ENCODE measurements at regions not wholly inside any gene's neighbourhood (a gene's known extent, or its start where the extent isn't known, plus 50 kb on each side); places are given as distances from the start of the nearest gene placed in this dataset.

GRCh38 chr10:94216201-94216600 is 146.5 kb downstream of the NOC3L start:
- intact Hi-C loops (cut with DNase I), result no loop called here
- Histone ChIP-seq H3K4me1 (peaks cover 0 to 13% (median 3%) of the 10 kb centered on the region in 3 donors), H3K27ac (no peak overlapping the region), H3K27me3 (no peaks in the 10 kb centered on the region), H3K4me3 (no peak overlapping the region), H3K9me3 (no peaks in the 10 kb centered on the region), H3K36me3 (no peaks in the 10 kb centered on the region)
- no peak for TF ChIP-seq POLR2A (IDR thresholded peaks at IDR 0.05)
- TF ChIP-seq CTCF (IDR thresholded peaks at IDR 0.05), result no peak
- DNase-seq, result no peak
- WGBS, 2 donors, result 65 to 83% methylated on average over 4 of the region's 4 CpGs

- Histone ChIP-seq H3K27me3 (no peaks in the 10 kb centered on the region), H3K36me3 (no peaks in the 10 kb centered on the region), H3K27ac (no peak overlapping the region), H3K4me3 (no peak overlapping the region), H3K9me3 (no peaks in the 10 kb centered on the region), H3K4me1 (peaks cover 0 to 13% (median 3%) of the 10 kb centered on the region in 3 donors)
- DNase-seq, result no peak
- TF ChIP-seq CTCF (IDR thresholded peaks at IDR 0.05) (no peak), POLR2A (IDR thresholded peaks at IDR 0.05) (no peak)
- intact Hi-C loops (cut with DNase I), result no loop called here
Measured at GRCh38 chr10:94217411-94217810, 145.3 kb downstream of the NOC3L start.

GRCh38 chr10:94218493-94219183 is 144.1 kb downstream of the NOC3L start:
- intact Hi-C loops (cut with DNase I), result no loop called here

GRCh38 chr10:94219829-94220228 is 142.9 kb downstream of the NOC3L start:
- DNase-seq, result no peak
- H3K27ac ChIP-seq, result no peak overlapping the region
- H3K27me3 ChIP-seq, result no peaks in the 10 kb centered on the region
- H3K4me1 ChIP-seq, result peaks cover 0 to 14% (median 0%) of the 10 kb centered on the region in 3 donors
- TF ChIP-seq CTCF (IDR thresholded peaks at IDR 0.05) (no peak), POLR2A (IDR thresholded peaks at IDR 0.05) (no peak)
- intact Hi-C loops (cut with DNase I), result no loop called here
- no peaks in the 10 kb centered on the region for H3K9me3 ChIP-seq
- 56 to 90% methylated on average over 1 of the region's 1 CpG for WGBS, 2 donors
- H3K4me3 ChIP-seq, result no peak overlapping the region
- H3K36me3 ChIP-seq, result no peaks in the 10 kb centered on the region

More at GRCh38 chr10:94218493-94219183, 144.1 kb downstream of the NOC3L start:
- Histone ChIP-seq H3K27ac (no peak overlapping the region), H3K4me3 (no peak overlapping the region), H3K27me3 (no peaks in the 10 kb centered on the region), H3K36me3 (no peaks in the 10 kb centered on the region), H3K4me1 (peaks cover 0 to 9% (median 0%) of the 10 kb centered on the region in 3 donors), H3K9me3 (no peaks in the 10 kb centered on the region)
- 79 to 88% methylated on average over 2 of the region's 2 CpGs for WGBS, 2 donors
- no peak for DNase-seq
- no peak for TF ChIP-seq POLR2A (IDR thresholded peaks at IDR 0.05)

- no peak overlapping the region for H3K27ac ChIP-seq
- peaks cover 0 to 22% (median 0%) of the 10 kb centered on the region in 3 donors for H3K4me1 ChIP-seq
- intact Hi-C loops (cut with DNase I), result no loop called here
- WGBS, 2 donors, result 82 to 95% methylated on average over 6 to 7 of the region's 8 CpGs
- H3K9me3 ChIP-seq, result no peaks in the 10 kb centered on the region
- no peak for TF ChIP-seq CTCF (IDR thresholded peaks at IDR 0.05)
- no peak for TF ChIP-seq POLR2A (IDR thresholded peaks at IDR 0.05)
- DNase-seq, result no peak
- H3K4me3 ChIP-seq, result no peak overlapping the region
- no peaks in the 10 kb centered on the region for H3K36me3 ChIP-seq
- no peaks in the 10 kb centered on the region for H3K27me3 ChIP-seq
Measured at GRCh38 chr10:94220717-94221116, 142.0 kb downstream of the NOC3L start.
